HEK293 (cell line): ENCODE measurements at regions not wholly inside any gene's neighbourhood (a gene's known extent, or its start where the extent isn't known, plus 50 kb on each side); places are given as distances from the start of the nearest gene placed in this dataset.

Experiments used
- CTCF ChIA-PET: fragments of 350-600 bp; formaldehyde crosslinking; extraction: SDS; loops from one replicate; lab custom pipeline; 2021; ENCODE audit warnings: antibody characterized with exemption; lab: Yijun Ruan, JAX
- POLR2A ChIA-PET: fragments of 300-600 bp; formaldehyde crosslinking; extraction: SDS; loops from one replicate; lab custom pipeline; 2020; ENCODE audit warnings: antibody characterized with exemption, inconsistent platforms; lab: Yijun Ruan, JAX
- H3K27ac ChIP-seq: fragments of 200-500 bp; sonication (Bioruptor generic); 2 replicates; pipeline ENCODE4 v1.5.1; 2014; ENCODE audit warnings: low read depth, low read length, control low read depth, inconsistent platforms; ENCODE audit errors: extremely low read depth
- H3K36me3 ChIP-seq, 2 experiments: fragments of 200-500 bp in 1 of 2; sonication (Bioruptor generic) in 1 of 2; 1 replicate in 1 of 2; 2 replicates in 1 of 2; pipeline ENCODE4 v1.5.1; 2014 to 2017; ENCODE audit warnings: inconsistent platforms in 2 of 2, low read length in 2 of 2; ENCODE audit not compliant: control insufficient read depth in 2 of 2, insufficient read depth in 1 of 2
- H3K4me1 ChIP-seq: fragments of 200-500 bp; sonication (Bioruptor generic); 2 replicates; pipeline ENCODE4 v1.5.1; 2014; ENCODE audit warnings: mild to moderate bottlenecking, low read length, inconsistent platforms; ENCODE audit not compliant: control insufficient read depth, insufficient read depth
- H3K4me3 ChIP-seq: 2 replicates; pipeline ENCODE4 v1.5.1; 2011; ENCODE audit warnings: low read depth, mild to moderate bottlenecking, control low read depth, low read length, moderate library complexity
- H3K9me3 ChIP-seq: fragments of 200-500 bp; sonication (Bioruptor generic); 2 replicates; pipeline ENCODE4 v1.5.1; 2014; ENCODE audit warnings: low read depth, low read length, inconsistent platforms; ENCODE audit not compliant: control insufficient read depth, insufficient read depth
- BCL11B ChIP-seq: fragments of 450-650 bp; formaldehyde crosslinking; IDR thresholded peaks from 2 replicates; pipeline ENCODE4 v1.5.1; 2016; ENCODE audit warnings: low read depth, missing biosample characterization, missing genetic modification characterization
- HOXD13 ChIP-seq: sonication (generic); formaldehyde crosslinking; IDR thresholded peaks from 2 replicates; pipeline ENCODE4 v1.8.0; 2022; ENCODE audit warnings: missing genetic modification reagents, borderline replicate concordance
- SALL2 ChIP-seq: fragments of 450-650 bp; formaldehyde crosslinking; IDR thresholded peaks from 2 replicates; pipeline ENCODE4 v1.5.0; 2017; ENCODE audit warnings: missing biosample characterization, mild to moderate bottlenecking, missing genetic modification characterization, borderline replicate concordance
- SP7 ChIP-seq: fragments of 450-650 bp; formaldehyde crosslinking; IDR thresholded peaks from 2 replicates; pipeline ENCODE4 v1.5.1; 2016; ENCODE audit warnings: missing biosample characterization, missing genetic modification characterization
- ZFHX2 ChIP-seq: fragments of 450-650 bp; formaldehyde crosslinking; conservative IDR thresholded peaks from 2 replicates; pipeline ENCODE4 v1.5.1; 2016; ENCODE audit warnings: missing biosample characterization, missing genetic modification characterization
- ZNF10 ChIP-seq: fragments of 450-650 bp; formaldehyde crosslinking; IDR thresholded peaks from 2 replicates; pipeline ENCODE4 v1.5.1; 2017; ENCODE audit warnings: missing biosample characterization, missing genetic modification characterization
- ZNF138 ChIP-seq: fragments of 450-650 bp; formaldehyde crosslinking; IDR thresholded peaks from 2 replicates; pipeline ENCODE4 v1.5.1; 2016; ENCODE audit warnings: missing biosample characterization, missing genetic modification characterization, borderline replicate concordance
- ZNF157 ChIP-seq: fragments of 450-650 bp; formaldehyde crosslinking; IDR thresholded peaks from 2 replicates; pipeline ENCODE4 v1.5.1; 2016; ENCODE audit warnings: missing biosample characterization, missing genetic modification characterization
- ZNF239 ChIP-seq: fragments of 450-650 bp; formaldehyde crosslinking; IDR thresholded peaks from 2 replicates; pipeline ENCODE4 v1.5.1; 2016; ENCODE audit warnings: missing biosample characterization, missing genetic modification characterization
- ZNF354C ChIP-seq: fragments of 450-650 bp; formaldehyde crosslinking; IDR thresholded peaks from 2 replicates; pipeline ENCODE4 v1.5.1; 2016; ENCODE audit warnings: missing biosample characterization, missing genetic modification characterization, low read depth, borderline replicate concordance
- ZNF416 ChIP-seq: fragments of 450-650 bp; formaldehyde crosslinking; IDR thresholded peaks from 2 replicates; pipeline ENCODE4 v1.5.1; 2016; ENCODE audit warnings: missing biosample characterization, missing genetic modification characterization
- ZNF501 ChIP-seq: fragments of 450-650 bp; formaldehyde crosslinking; IDR thresholded peaks from 2 replicates; pipeline ENCODE4 v1.5.1; 2016; ENCODE audit warnings: missing biosample characterization, missing genetic modification characterization
- ZNF548 ChIP-seq: fragments of 450-650 bp; formaldehyde crosslinking; IDR thresholded peaks from 2 replicates; pipeline ENCODE4 v1.5.1; 2016; ENCODE audit warnings: missing biosample characterization, missing genetic modification characterization
- ZNF600 ChIP-seq: fragments of 450-650 bp; formaldehyde crosslinking; IDR thresholded peaks from 2 replicates; pipeline ENCODE4 v1.5.1; 2016; ENCODE audit warnings: missing biosample characterization, missing genetic modification characterization
- ZNF76 ChIP-seq: fragments of 450-650 bp; formaldehyde crosslinking; IDR thresholded peaks from 2 replicates; pipeline ENCODE4; 2016; ENCODE audit warnings: low read depth, missing biosample characterization, missing genetic modification characterization, borderline replicate concordance
- TF ChIP-seq, protein P1 (sequence below): fragments of 450-650 bp; formaldehyde crosslinking; IDR thresholded peaks from 2 replicates; pipeline ENCODE4 v1.5.1; 2016; ENCODE audit warnings: missing biosample characterization, missing genetic modification characterization
- TF ChIP-seq, protein P2 (sequence below): fragments of 450-650 bp; formaldehyde crosslinking; IDR thresholded peaks from 2 replicates; pipeline ENCODE4 v1.5.1; 2017; ENCODE audit warnings: missing biosample characterization, missing genetic modification characterization
- TF ChIP-seq, protein P3 (sequence below): fragments of 450-650 bp; formaldehyde crosslinking; IDR thresholded peaks from 2 replicates; pipeline ENCODE4 v1.5.1; 2016; ENCODE audit warnings: missing biosample characterization, missing genetic modification characterization
- TF ChIP-seq, protein P4 (sequence below): fragments of 450-650 bp; formaldehyde crosslinking; IDR thresholded peaks from 2 replicates; pipeline ENCODE4 v1.5.1; 2016; ENCODE audit warnings: missing biosample characterization, missing genetic modification characterization
- TF ChIP-seq, protein P5 (sequence below): fragments of 450-650 bp; formaldehyde crosslinking; IDR thresholded peaks from 2 replicates; pipeline ENCODE4 v1.5.1; 2016; ENCODE audit warnings: missing biosample characterization, missing genetic modification characterization

DNA sequence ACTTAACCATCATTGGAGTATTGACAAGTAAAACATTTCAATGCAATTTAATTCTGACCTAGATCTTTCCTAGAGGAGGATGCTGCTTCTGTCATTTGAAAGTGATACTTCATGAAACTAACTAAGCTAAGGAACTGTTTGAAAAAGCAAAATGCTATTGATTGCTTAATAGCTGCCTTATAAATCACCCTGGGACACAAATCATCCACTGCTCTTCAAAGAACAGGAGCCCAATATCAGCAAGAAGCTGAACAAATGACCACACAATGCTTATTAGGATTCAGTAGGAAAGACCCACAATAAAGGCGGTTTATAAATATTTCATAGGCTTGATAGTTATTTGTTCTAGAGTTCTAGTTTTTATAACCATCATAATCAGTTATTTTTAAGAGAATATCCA is 216.3 kb downstream of the TEX36 start (continued):
- TF ChIP-seq, protein P1, sequence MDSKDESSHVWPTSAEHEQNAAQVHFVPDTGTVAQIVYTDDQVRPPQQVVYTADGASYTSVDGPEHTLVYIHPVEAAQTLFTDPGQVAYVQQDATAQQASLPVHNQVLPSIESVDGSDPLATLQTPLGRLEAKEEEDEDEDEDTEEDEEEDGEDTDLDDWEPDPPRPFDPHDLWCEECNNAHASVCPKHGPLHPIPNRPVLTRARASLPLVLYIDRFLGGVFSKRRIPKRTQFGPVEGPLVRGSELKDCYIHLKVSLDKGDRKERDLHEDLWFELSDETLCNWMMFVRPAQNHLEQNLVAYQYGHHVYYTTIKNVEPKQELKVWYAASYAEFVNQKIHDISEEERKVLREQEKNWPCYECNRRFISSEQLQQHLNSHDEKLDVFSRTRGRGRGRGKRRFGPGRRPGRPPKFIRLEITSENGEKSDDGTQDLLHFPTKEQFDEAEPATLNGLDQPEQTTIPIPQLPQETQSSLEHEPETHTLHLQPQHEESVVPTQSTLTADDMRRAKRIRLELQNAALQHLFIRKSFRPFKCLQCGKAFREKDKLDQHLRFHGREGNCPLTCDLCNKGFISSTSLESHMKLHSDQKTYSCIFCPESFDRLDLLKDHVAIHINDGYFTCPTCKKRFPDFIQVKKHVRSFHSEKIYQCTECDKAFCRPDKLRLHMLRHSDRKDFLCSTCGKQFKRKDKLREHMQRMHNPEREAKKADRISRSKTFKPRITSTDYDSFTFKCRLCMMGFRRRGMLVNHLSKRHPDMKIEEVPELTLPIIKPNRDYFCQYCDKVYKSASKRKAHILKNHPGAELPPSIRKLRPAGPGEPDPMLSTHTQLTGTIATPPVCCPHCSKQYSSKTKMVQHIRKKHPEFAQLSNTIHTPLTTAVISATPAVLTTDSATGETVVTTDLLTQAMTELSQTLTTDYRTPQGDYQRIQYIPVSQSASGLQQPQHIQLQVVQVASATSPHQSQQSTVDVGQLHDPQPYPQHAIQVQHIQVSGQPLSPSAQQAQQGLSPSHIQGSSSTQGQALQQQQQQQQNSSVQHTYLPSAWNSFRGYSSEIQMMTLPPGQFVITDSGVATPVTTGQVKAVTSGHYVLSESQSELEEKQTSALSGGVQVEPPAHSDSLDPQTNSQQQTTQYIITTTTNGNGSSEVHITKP (tag by site-specific recombination), result no peak
- TF ChIP-seq ZNF354C (tag by site-specific recombination), result no peak

DNA sequence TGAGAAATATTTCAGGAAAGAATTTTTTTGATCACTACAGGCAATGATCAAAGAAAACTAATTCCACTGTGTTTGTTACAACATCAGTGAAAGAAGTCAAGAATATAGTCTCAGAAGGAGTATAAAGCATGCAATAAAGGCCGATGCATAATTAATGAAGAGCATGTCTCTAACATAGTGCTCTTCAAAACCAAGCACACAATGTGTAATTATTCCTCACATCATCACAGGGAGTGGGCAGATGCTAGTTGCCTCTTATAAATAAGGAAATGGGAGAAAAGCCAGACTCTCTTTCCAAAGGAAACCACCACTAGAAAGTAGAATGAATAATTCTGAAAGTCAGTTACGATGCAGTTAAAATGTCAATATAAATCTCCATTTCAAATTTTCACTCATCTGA is 220.1 kb downstream of the TEX36 start:
- no peaks in the 10 kb centered on the region for H3K36me3 ChIP-seq
- H3K9me3 ChIP-seq, result no peaks in the 10 kb centered on the region
- H3K4me1 ChIP-seq, result no peaks in the 10 kb centered on the region
- POLR2A ChIA-PET, result no interaction called here
- TF ChIP-seq HOXD13 (CRISPR knock-in tag) (no peak), ZNF600 (no peak), ZNF157 (tag by site-specific recombination) (no peak), ZNF138 (tag by site-specific recombination) (no peak), ZNF239 (no peak), ZNF416 (tag by site-specific recombination) (no peak)
- TF ChIP-seq, protein P2, sequence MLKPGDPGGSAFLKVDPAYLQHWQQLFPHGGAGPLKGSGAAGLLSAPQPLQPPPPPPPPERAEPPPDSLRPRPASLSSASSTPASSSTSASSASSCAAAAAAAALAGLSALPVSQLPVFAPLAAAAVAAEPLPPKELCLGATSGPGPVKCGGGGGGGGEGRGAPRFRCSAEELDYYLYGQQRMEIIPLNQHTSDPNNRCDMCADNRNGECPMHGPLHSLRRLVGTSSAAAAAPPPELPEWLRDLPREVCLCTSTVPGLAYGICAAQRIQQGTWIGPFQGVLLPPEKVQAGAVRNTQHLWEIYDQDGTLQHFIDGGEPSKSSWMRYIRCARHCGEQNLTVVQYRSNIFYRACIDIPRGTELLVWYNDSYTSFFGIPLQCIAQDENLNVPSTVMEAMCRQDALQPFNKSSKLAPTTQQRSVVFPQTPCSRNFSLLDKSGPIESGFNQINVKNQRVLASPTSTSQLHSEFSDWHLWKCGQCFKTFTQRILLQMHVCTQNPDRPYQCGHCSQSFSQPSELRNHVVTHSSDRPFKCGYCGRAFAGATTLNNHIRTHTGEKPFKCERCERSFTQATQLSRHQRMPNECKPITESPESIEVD (tag by site-specific recombination), result peak; percentile 58; the same call in 1 of the 2 replicates
- H3K4me3 ChIP-seq, result no peak overlapping the region
- CTCF ChIA-PET, result no interaction called here
- H3K27ac ChIP-seq, result no peak overlapping the region

DNA sequence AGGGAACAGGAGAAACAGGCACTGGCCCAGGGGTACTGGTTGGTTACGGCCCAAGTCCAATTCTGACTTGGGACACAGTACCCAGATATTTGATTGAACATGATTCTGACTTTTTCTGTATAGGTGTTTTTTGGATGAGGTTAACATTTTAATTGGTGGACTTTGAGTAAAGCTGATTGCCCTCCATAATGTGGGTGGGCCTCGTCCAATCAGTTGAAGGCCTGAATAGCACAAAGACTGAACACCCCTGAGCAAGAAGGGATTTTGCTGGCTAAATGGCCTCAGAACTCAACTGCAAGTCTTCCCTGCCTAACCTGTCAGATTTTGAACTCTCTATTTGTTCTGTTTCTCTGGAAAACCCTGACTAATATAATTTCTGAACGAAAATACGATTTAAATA is 222.6 kb downstream of the TEX36 start:
- CTCF ChIA-PET, result interaction anchor here (0.9 kb wide), 1 partner anchor 12 kb away, joined by 5 read pairs; no protein-coding TSS in a partner anchor
- Histone ChIP-seq H3K27ac (no peak overlapping the region), H3K9me3 (no peaks in the 10 kb centered on the region), H3K4me3 (no peak overlapping the region), H3K36me3 (no peaks in the 10 kb centered on the region), H3K4me1 (no peaks in the 10 kb centered on the region)
- TF ChIP-seq ZNF10 (peak; percentile 98), ZNF501 (tag by site-specific recombination) (no peak), ZFHX2 (tag by site-specific recombination) (no peak), SP7 (tag by site-specific recombination) (no peak), BCL11B (tag by site-specific recombination) (no peak)
- TF ChIP-seq, protein P3, sequence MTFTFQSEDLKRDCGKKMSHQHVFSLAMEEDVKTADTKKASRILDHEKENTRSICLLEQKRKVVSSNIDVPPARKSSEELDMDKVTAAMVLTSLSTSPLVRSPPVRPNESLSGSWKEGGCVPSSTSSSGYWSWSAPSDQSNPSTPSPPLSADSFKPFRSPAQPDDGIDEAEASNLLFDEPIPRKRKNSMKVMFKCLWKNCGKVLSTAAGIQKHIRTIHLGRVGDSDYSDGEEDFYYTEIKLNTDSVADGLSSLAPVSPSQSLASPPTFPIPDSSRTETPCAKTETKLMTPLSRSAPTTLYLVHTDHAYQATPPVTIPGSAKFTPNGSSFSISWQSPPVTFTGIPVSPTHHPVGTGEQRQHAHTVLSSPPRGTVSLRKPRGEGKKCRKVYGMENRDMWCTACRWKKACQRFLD, result no peak
- POLR2A ChIA-PET, result no interaction called here

- CTCF ChIA-PET, result interaction anchor here (0.6 to 2.8 kb wide), 2 partner anchors 10 to 379 kb away, joined by 3 to 7 read pairs; no protein-coding TSS in a partner anchor
- Histone ChIP-seq H3K4me3 (no peak overlapping the region), H3K4me1 (no peaks in the 10 kb centered on the region), H3K9me3 (no peaks in the 10 kb centered on the region), H3K36me3 (no peaks in the 10 kb centered on the region), H3K27ac (no peak overlapping the region)
- POLR2A ChIA-PET, result no interaction called here
- TF ChIP-seq, protein P4, sequence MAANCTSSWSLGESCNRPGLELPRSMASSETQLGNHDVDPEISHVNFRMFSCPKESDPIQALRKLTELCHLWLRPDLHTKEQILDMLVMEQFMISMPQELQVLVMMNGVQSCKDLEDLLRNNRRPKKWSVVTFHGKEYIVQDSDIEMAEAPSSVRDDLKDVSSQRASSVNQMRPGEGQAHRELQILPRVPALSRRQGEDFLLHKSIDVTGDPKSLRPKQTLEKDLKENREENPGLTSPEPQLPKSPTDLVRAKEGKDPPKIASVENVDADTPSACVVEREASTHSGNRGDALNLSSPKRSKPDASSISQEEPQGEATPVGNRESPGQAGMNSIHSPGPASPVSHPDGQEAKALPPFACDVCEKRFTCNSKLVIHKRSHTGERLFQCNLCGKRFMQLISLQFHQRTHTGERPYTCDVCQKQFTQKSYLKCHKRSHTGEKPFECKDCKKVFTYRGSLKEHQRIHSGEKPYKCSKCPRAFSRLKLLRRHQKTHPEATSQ (tag by site-specific recombination), result no peak
- TF ChIP-seq SALL2 (no peak), ZNF76 (tag by site-specific recombination) (no peak), ZNF548 (tag by site-specific recombination) (no peak)
- TF ChIP-seq, protein P5, sequence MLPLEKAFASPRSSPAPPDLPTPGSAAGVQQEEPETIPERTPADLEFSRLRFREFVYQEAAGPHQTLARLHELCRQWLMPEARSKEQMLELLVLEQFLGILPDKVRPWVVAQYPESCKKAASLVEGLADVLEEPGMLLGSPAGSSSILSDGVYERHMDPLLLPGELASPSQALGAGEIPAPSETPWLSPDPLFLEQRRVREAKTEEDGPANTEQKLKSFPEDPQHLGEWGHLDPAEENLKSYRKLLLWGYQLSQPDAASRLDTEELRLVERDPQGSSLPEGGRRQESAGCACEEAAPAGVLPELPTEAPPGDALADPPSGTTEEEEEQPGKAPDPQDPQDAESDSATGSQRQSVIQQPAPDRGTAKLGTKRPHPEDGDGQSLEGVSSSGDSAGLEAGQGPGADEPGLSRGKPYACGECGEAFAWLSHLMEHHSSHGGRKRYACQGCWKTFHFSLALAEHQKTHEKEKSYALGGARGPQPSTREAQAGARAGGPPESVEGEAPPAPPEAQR (tag by site-specific recombination), result no peak
Observed at GRCh38 chr10:125457406-125457805, 225.6 kb downstream of the TEX36 start.
